ENCODE measurements at regions not wholly inside any gene's neighbourhood (a gene's known extent, or its start where the extent isn't known, plus 50 kb on each side); places are given as distances from the start of the nearest gene placed in this dataset.

- no peak for TF ChIP-seq CTCF (IDR thresholded peaks at IDR 0.05; ENCODE audit: low read length)
- no peak for TF ChIP-seq EZH2 (optimal IDR thresholded peaks at IDR 0.05; ENCODE audit: low read depth, low read length)
- no peak for TF ChIP-seq EZH2phosphoT487 (IDR thresholded peaks at IDR 0.05; ENCODE audit: low read length)
Measured at GRCh38 chr4:22949161-22949855, 256.6 kb downstream of the GBA3 start.
